ENCODE measurements at regions not wholly inside any gene's neighbourhood (a gene's known extent, or its start where the extent isn't known, plus 50 kb on each side); places are given as distances from the start of the nearest gene placed in this dataset.
"Not testable (repeated sequence)": the region's sequence is repeated elsewhere in the genome, so short reads cannot be mapped to it uniquely, and the experiment has no call there.

GRCh38 chr16:16930309-16931000 lies 540.3 kb downstream of the XYLT1 start:
- no peak overlapping the region for H3K27ac Mint-ChIP-seq (ENCODE audit: unreplicated experiment)
- intact Hi-C loops (cut with micrococcal nuclease; ENCODE audit: unreplicated experiment): no loop called here
- CTCF ChIA-PET: no interaction called here

GRCh38 chr16:16933861-16934260 lies 536.9 kb downstream of the XYLT1 start:
- H3K27me3 Mint-ChIP-seq (ENCODE audit: insufficient read depth, unreplicated experiment): no peaks in the 10 kb centered on the region
- CTCF ChIA-PET: no interaction called here
- no peaks in the 10 kb centered on the region for H3K36me3 ChIP-seq (ENCODE audit: control insufficient read depth, insufficient read depth, low read length)
- H3K9me3 ChIP-seq: no peaks in the 10 kb centered on the region
- H3K4me3 Mint-ChIP-seq (ENCODE audit: unreplicated experiment): no peak overlapping the region
- POLR2A ChIA-PET: no interaction called here
- no TSS peak for BruUV-seq (replicated peaks)
- H3K4me1 ChIP-seq: no peaks in the 10 kb centered on the region
- DNase-seq: no peak
- no peak overlapping the region for H3K27ac Mint-ChIP-seq (ENCODE audit: unreplicated experiment)
- intact Hi-C loops (cut with micrococcal nuclease; ENCODE audit: unreplicated experiment): no loop called here
- H3K27me3 ChIP-seq (replicated peaks; ENCODE audit: control insufficient read depth, insufficient read depth, low read length): no peaks in the 10 kb centered on the region
- H3K9me3 Mint-ChIP-seq (ENCODE audit: unreplicated experiment): no peaks in the 10 kb centered on the region
- H3K4me3 ChIP-seq (ENCODE audit: low read depth, low read length): no peak overlapping the region
- no peaks in the 10 kb centered on the region for H3K36me3 Mint-ChIP-seq (ENCODE audit: insufficient read depth, unreplicated experiment)
- peaks cover 12% of the 10 kb centered on the region for H3K4me1 Mint-ChIP-seq (ENCODE audit: low read depth, unreplicated experiment)
- no peak for TF ChIP-seq CTCF (IDR thresholded peaks at IDR 0.05; ENCODE audit: insufficient read depth in 1 of 2, low read depth in 1 of 2, low read length in 1 of 2, severe bottlenecking in 1 of 2, unreplicated experiment in 1 of 2)

More at GRCh38 chr16:16930309-16931000, 540.3 kb downstream of the XYLT1 start:
- no peaks in the 10 kb centered on the region for H3K36me3 ChIP-seq (ENCODE audit: control insufficient read depth, insufficient read depth, low read length)
- no peaks in the 10 kb centered on the region for H3K4me1 ChIP-seq
- H3K4me1 Mint-ChIP-seq (ENCODE audit: low read depth, unreplicated experiment): no peaks in the 10 kb centered on the region
- no peak overlapping the region for H3K4me3 ChIP-seq (ENCODE audit: low read depth, low read length)
- peaks cover 3% of the 10 kb centered on the region for H3K27me3 Mint-ChIP-seq (ENCODE audit: insufficient read depth, unreplicated experiment)
- no peaks in the 10 kb centered on the region for H3K9me3 Mint-ChIP-seq (ENCODE audit: unreplicated experiment)
- POLR2A ChIA-PET: no interaction called here
- no peaks in the 10 kb centered on the region for H3K27me3 ChIP-seq (replicated peaks; ENCODE audit: control insufficient read depth, insufficient read depth, low read length)
- BruUV-seq (replicated peaks): no TSS peak
- H3K36me3 Mint-ChIP-seq (ENCODE audit: insufficient read depth, unreplicated experiment): no peaks in the 10 kb centered on the region
- no peak for DNase-seq
- no peak for TF ChIP-seq CTCF (IDR thresholded peaks at IDR 0.05; ENCODE audit: insufficient read depth in 1 of 2, low read depth in 1 of 2, low read length in 1 of 2, severe bottlenecking in 1 of 2, unreplicated experiment in 1 of 2)
- no peak overlapping the region for H3K4me3 Mint-ChIP-seq (ENCODE audit: unreplicated experiment)
- no peaks in the 10 kb centered on the region for H3K9me3 ChIP-seq

- intact Hi-C loops (cut with micrococcal nuclease; ENCODE audit: unreplicated experiment): no loop called here
- H3K4me3 Mint-ChIP-seq (ENCODE audit: unreplicated experiment): no peak overlapping the region
- POLR2A ChIA-PET: no interaction called here
- H3K9me3 ChIP-seq: no peaks in the 10 kb centered on the region
- H3K4me3 ChIP-seq (ENCODE audit: low read depth, low read length): no peak overlapping the region
- TF ChIP-seq CTCF (IDR thresholded peaks at IDR 0.05; ENCODE audit: insufficient read depth in 1 of 2, low read depth in 1 of 2, low read length in 1 of 2, severe bottlenecking in 1 of 2, unreplicated experiment in 1 of 2): no peak
- H3K27me3 Mint-ChIP-seq (ENCODE audit: insufficient read depth, unreplicated experiment): no peaks in the 10 kb centered on the region
- CTCF ChIA-PET: no interaction called here
- H3K36me3 ChIP-seq (ENCODE audit: control insufficient read depth, insufficient read depth, low read length): no peaks in the 10 kb centered on the region
- H3K36me3 Mint-ChIP-seq (ENCODE audit: insufficient read depth, unreplicated experiment): no peaks in the 10 kb centered on the region
- no peaks in the 10 kb centered on the region for H3K4me1 ChIP-seq
- DNase-seq: no peak
- H3K4me1 Mint-ChIP-seq (ENCODE audit: low read depth, unreplicated experiment): peaks cover 13% of the 10 kb centered on the region
- no peak overlapping the region for H3K27ac Mint-ChIP-seq (ENCODE audit: unreplicated experiment)
- BruUV-seq (replicated peaks): no TSS peak
- no peaks in the 10 kb centered on the region for H3K27me3 ChIP-seq (replicated peaks; ENCODE audit: control insufficient read depth, insufficient read depth, low read length)
- no peaks in the 10 kb centered on the region for H3K9me3 Mint-ChIP-seq (ENCODE audit: unreplicated experiment)
These were observed 536.1 kb downstream of the XYLT1 start for GRCh38 chr16:16934660-16935059.

GRCh38 chr16:16935909-16936308 lies 534.9 kb downstream of the XYLT1 start:
- H3K9me3 Mint-ChIP-seq (ENCODE audit: unreplicated experiment); H3K36me3 Mint-ChIP-seq (ENCODE audit: insufficient read depth, unreplicated experiment); DNase-seq; POLR2A ChIA-PET; H3K27me3 ChIP-seq (replicated peaks; ENCODE audit: control insufficient read depth, insufficient read depth, low read length); H3K4me3 ChIP-seq (ENCODE audit: low read depth, low read length); intact Hi-C loops (cut with micrococcal nuclease; ENCODE audit: unreplicated experiment); H3K27me3 Mint-ChIP-seq (ENCODE audit: insufficient read depth, unreplicated experiment); H3K4me1 ChIP-seq; H3K27ac Mint-ChIP-seq (ENCODE audit: unreplicated experiment); H3K36me3 ChIP-seq (ENCODE audit: control insufficient read depth, insufficient read depth, low read length); H3K9me3 ChIP-seq; BruUV-seq (replicated peaks); CTCF ChIA-PET; H3K4me3 Mint-ChIP-seq (ENCODE audit: unreplicated experiment): not testable (repeated sequence)
- peaks cover 13% of the 10 kb centered on the region for H3K4me1 Mint-ChIP-seq (ENCODE audit: low read depth, unreplicated experiment)
